ENCODE measurements at regions not wholly inside any gene's neighbourhood (a gene's known extent, or its start where the extent isn't known, plus 50 kb on each side); places are given as distances from the start of the nearest gene placed in this dataset.

DNA sequence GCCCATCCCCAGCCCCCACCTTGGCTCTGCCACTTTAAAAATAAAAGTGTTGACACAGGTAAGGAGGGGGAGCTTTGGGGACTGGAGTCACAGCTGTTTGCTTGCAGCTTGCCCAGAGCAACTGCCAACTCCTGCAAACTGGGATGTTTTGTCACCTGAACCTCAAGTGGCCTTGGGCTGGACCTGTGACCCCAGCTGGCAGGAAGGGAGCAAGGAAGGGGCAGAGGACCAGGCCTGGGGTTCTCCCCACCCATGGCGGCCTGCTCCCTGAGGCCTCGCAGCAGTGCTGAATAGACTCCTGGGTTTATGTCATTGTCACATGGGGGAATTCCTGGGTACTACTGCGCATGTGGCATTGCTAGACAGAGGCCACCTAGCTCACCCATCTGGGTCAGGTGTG is 246.9 kb upstream of the TLE3 start:
- Histone ChIP-seq H2BK12ac (ENCODE audit: insufficient read length, low read depth, low read length) (no peak overlapping the region), H3K27me3 (ENCODE audit: insufficient read depth, low read length) (no peaks in the 10 kb centered on the region), H4K91ac (ENCODE audit: insufficient read length, low read depth, low read length) (no peak overlapping the region), H3K23ac (ENCODE audit: insufficient read length, low read depth, low read length) (no peak overlapping the region), H3T11ph (ENCODE audit: low read length) (no peak overlapping the region), H3K18ac (ENCODE audit: insufficient read length, low read depth, low read length) (no peak overlapping the region), H2BK15ac (ENCODE audit: low read depth, low read length) (no peak overlapping the region), H3K79me1 (ENCODE audit: insufficient read depth, low read depth, low read length, poor library complexity, severe bottlenecking) (no peaks in the 10 kb centered on the region), H2BK5ac (ENCODE audit: insufficient read length, low read length) (no peak overlapping the region), H4K8ac (replicated peaks; ENCODE audit: insufficient read length, low read depth, low read length) (no peak overlapping the region), H3K79me2 (ENCODE audit: insufficient read depth, low read length) (no peaks in the 10 kb centered on the region), H2BK20ac (ENCODE audit: low read depth, low read length, poor library complexity, severe bottlenecking) (no peak overlapping the region), H3K4ac (ENCODE audit: low read depth, low read length) (no peak overlapping the region), H3K9ac (ENCODE audit: extremely low read depth, insufficient read length, low read length) (no peak overlapping the region), H2BK120ac (ENCODE audit: low read depth, low read length, poor library complexity, severe bottlenecking) (no peak overlapping the region), H3K14ac (ENCODE audit: insufficient read depth, low read length) (no peak overlapping the region), H3K4me1 (ENCODE audit: insufficient read depth, low read length) (peaks cover 3% of the 10 kb centered on the region; the same call in 1 of the 2 replicates), H3K4me2 (ENCODE audit: insufficient read depth, insufficient read length, low read length) (no peak overlapping the region), H3K23me2 (ENCODE audit: insufficient read length, low read depth, low read length, poor library complexity, severe bottlenecking) (no peaks in the 10 kb centered on the region), H4K5ac (ENCODE audit: insufficient read length, low read depth, low read length) (no peak overlapping the region), H2AK5ac (ENCODE audit: insufficient read length, low read length) (no peak overlapping the region), H2AFZ (ENCODE audit: low read length) (no peak overlapping the region), H4K20me1 (ENCODE audit: control insufficient read depth, insufficient read depth, insufficient read length) (no peaks in the 10 kb centered on the region), H3K56ac (ENCODE audit: insufficient read length, low read depth, low read length) (no peak overlapping the region), H3K27ac (ENCODE audit: insufficient read length, low read depth, low read length) (no peak overlapping the region), H3K9me3 (ENCODE audit: control insufficient read depth, low read depth, low read length) (no peaks in the 10 kb centered on the region)
- no peaks in the 10 kb centered on the region for H3K36me3 Mint-ChIP-seq (ENCODE audit: insufficient read depth in 1 of 3, low read depth in 3 of 3)
- no peak overlapping the region for H3K27ac Mint-ChIP-seq
- no peaks in the 10 kb centered on the region for H3K9me3 Mint-ChIP-seq
- TF ChIP-seq CTCF (conservative IDR thresholded peaks at IDR 0.05): no peak
- no CpG with 5 or more reads among the region's 3 CpGs for WGBS (ENCODE audit: extremely low coverage, insufficient read length, low lambda C conversion rate)
- no peaks in the 10 kb centered on the region; the same call in 1 of the 2 replicates for H3K27me3 Mint-ChIP-seq (ENCODE audit: low read depth)
- H3K4me3 Mint-ChIP-seq: no peak overlapping the region
- peaks cover 6 to 7% of the 10 kb centered on the region in 2 experiments for H3K4me1 Mint-ChIP-seq
- no peak for DNase-seq
